A673 (cell line): ENCODE measurements at regions not wholly inside any gene's neighbourhood (a gene's known extent, or its start where the extent isn't known, plus 50 kb on each side); places are given as distances from the start of the nearest gene placed in this dataset.

Source experiments
- CTCF ChIP-seq: fragments of 300-800, 200-600 bp; sonication (generic); conservative IDR thresholded peaks from 2 replicates; pipeline ENCODE4 v1.5.1; 2017; ENCODE audit warnings: low read depth, mild to moderate bottlenecking, antibody characterized with exemption, low read length, moderate library complexity, mixed read lengths
- EZH2 ChIP-seq: fragments of 200-600 bp; sonication (generic); IDR thresholded peaks from 2 replicates; pipeline ENCODE4 v1.6.1; 2017; ENCODE audit warnings: borderline replicate concordance, low read depth, mild to moderate bottlenecking, mixed read lengths, antibody characterized with exemption, low read length; ENCODE audit not compliant: poor library complexity, severe bottlenecking

GRCh38 chr12:23458640-23459039 is 490.8 kb downstream of the SOX5 start:
- no peak for TF ChIP-seq CTCF
- TF ChIP-seq EZH2 = no peak
